GM13976 (cell line): ENCODE measurements at regions not wholly inside any gene's neighbourhood (a gene's known extent, or its start where the extent isn't known, plus 50 kb on each side); places are given as distances from the start of the nearest gene placed in this dataset.

Experiments
- DNase-seq: peaks from one replicate; pipeline ENCODE4 v3.0.0; 2012; ENCODE audit warnings: low spot score
- CTCF ChIP-seq: IDR thresholded peaks from 2 replicates; pipeline ENCODE4 v1.5.1; 2012; ENCODE audit warnings: borderline replicate concordance, mild to moderate bottlenecking; ENCODE audit not compliant: insufficient read depth; ENCODE audit errors: extremely low read depth, missing control alignments, control extremely low read depth
- in situ Hi-C: fragments of 300-500 bp; cut with MboI; formaldehyde crosslinking; loops from one replicate; pipeline ENCODE4 v1.12.0; 2022; ENCODE audit warnings: low sequenced_read_pairs, mixed read lengths, inconsistent platforms; ENCODE audit not compliant: unreplicated experiment

- DNase-seq, result no peak
- in situ Hi-C loops, result no loop called here
- no peak for TF ChIP-seq CTCF
These were observed 267.1 kb upstream of the MYOCD start for GRCh38 chr17:12398441-12399051.

- no peak for DNase-seq
- TF ChIP-seq CTCF, result no peak
- in situ Hi-C loops, result no loop called here
These were observed 262.6 kb upstream of the MYOCD start for GRCh38 chr17:12402963-12403622.

GRCh38 chr17:12403881-12404398 is 261.8 kb upstream of the MYOCD start:
- no peak for DNase-seq
- in situ Hi-C loops, result no loop called here
- no peak for TF ChIP-seq CTCF

- TF ChIP-seq CTCF, result no peak
- in situ Hi-C loops, result no loop called here
- DNase-seq, result no peak
These were observed 259.0 kb upstream of the MYOCD start for GRCh38 chr17:12406623-12407215.

GRCh38 chr17:12407495-12408252 is 258.0 kb upstream of the MYOCD start:
- no peak for TF ChIP-seq CTCF
- in situ Hi-C loops, result no loop called here

GRCh38 chr17:12409082-12409481 is 256.6 kb upstream of the MYOCD start:
- DNase-seq, result no peak
- TF ChIP-seq CTCF, result no peak
- in situ Hi-C loops, result no loop called here

More at GRCh38 chr17:12407495-12408252, 258.0 kb upstream of the MYOCD start:
- no peak for DNase-seq
